Erythroblast (primary cell): ENCODE measurements at regions not wholly inside any gene's neighbourhood (a gene's known extent, or its start where the extent isn't known, plus 50 kb on each side); places are given as distances from the start of the nearest gene placed in this dataset.
"Not testable (repeated sequence)": the region's sequence is repeated elsewhere in the genome, so short reads cannot be mapped to it uniquely, and the experiment has no call there.

Source experiments
- GATA1 ChIP-seq: IDR thresholded peaks from 2 replicates; pipeline ENCODE4 v1.6.1; 2011; ENCODE audit warnings: low read depth, mild to moderate bottlenecking, control low read depth, low read length, moderate library complexity
- POLR2A ChIP-seq: IDR thresholded peaks from 2 replicates; pipeline ENCODE4 v1.6.1; 2011; ENCODE audit warnings: mild to moderate bottlenecking, low read length

GRCh38 chr7:119633812-119634211 is 639.2 kb upstream of the KCND2 start:
- TF ChIP-seq POLR2A, GATA1: not testable (repeated sequence)
